ENCODE measurements at regions not wholly inside any gene's neighbourhood (a gene's known extent, or its start where the extent isn't known, plus 50 kb on each side); places are given as distances from the start of the nearest gene placed in this dataset.
"Not testable (repeated sequence)": the region's sequence is repeated elsewhere in the genome, so short reads cannot be mapped to it uniquely, and the experiment has no call there.

DNA sequence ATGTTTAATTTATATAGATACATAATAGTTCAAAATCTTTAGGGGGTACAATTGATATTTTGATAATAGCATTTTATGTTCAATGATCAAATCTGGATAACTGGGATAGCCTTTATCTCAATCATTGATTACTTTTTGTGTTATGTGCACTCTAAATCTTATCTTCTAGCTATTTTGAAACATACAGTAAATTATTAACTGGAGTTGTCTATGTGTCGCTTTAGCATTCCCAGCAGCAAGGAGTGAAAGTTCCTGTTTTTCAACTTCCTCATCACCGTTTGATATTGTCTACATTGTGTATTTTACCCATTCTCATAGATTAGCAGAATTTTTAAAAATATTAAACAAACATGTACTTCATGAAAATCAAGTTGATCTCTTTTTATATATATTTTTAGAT is 1207.4 kb downstream of the TMEM121 start:
- TF ChIP-seq, protein P1, sequence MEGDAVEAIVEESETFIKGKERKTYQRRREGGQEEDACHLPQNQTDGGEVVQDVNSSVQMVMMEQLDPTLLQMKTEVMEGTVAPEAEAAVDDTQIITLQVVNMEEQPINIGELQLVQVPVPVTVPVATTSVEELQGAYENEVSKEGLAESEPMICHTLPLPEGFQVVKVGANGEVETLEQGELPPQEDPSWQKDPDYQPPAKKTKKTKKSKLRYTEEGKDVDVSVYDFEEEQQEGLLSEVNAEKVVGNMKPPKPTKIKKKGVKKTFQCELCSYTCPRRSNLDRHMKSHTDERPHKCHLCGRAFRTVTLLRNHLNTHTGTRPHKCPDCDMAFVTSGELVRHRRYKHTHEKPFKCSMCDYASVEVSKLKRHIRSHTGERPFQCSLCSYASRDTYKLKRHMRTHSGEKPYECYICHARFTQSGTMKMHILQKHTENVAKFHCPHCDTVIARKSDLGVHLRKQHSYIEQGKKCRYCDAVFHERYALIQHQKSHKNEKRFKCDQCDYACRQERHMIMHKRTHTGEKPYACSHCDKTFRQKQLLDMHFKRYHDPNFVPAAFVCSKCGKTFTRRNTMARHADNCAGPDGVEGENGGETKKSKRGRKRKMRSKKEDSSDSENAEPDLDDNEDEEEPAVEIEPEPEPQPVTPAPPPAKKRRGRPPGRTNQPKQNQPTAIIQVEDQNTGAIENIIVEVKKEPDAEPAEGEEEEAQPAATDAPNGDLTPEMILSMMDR (IDR thresholded peaks at IDR 0.05; ENCODE audit: insufficient read depth, low read depth, low read length): no peak
- no peak for DNase-seq (ENCODE audit: low read depth)
- no peak overlapping the region for H3K4me3 ChIP-seq (ENCODE audit: low read depth, low read length)

DNA sequence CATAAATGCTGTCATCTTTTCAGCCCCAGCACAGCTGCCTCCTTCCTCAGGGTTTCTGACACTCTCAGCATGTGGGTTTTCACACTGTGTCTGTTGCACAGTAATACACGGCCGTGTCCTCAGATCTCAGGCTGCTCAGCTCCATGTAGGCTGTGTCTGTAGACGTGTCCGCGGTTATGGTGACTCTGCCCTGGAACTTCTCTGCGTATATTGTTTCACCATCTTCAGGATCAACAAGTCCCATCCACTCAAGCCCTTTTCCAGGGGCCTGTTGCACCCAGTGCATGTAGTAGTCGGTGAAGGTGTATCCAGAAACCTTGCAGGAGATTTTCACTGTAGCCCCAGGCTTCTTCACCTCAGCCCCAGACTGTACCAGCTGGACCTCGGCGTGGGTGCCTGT is 1210.6 kb downstream of the TMEM121 start:
- no peak for DNase-seq (ENCODE audit: low read depth)
- TF ChIP-seq, protein P1 (IDR thresholded peaks at IDR 0.05; ENCODE audit: insufficient read depth, low read depth, low read length): no peak
- H3K4me3 ChIP-seq (ENCODE audit: low read depth, low read length): no peak overlapping the region

DNA sequence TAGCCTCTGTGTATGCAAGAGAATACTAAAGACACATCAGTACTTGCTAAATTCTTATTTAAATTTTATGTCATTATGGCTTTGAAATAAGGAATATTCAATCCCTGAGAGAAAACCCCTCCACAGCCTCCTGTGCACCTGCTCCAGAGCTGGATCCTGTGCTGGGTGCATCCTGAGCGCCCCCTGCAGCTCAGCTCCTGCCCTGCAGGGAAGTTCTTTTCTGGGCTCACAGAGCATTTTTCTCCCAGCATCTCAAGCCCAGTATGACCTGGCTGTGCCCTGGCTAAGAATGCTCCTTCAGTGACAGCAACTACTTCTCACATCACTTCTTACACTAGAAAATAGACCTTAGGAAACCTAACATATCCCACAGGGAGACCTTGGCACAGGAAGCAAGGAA is 1211.7 kb downstream of the TMEM121 start:
- no peak overlapping the region for H3K4me3 ChIP-seq (ENCODE audit: low read depth, low read length)
- no peak for DNase-seq (ENCODE audit: low read depth)
- TF ChIP-seq, protein P1 (IDR thresholded peaks at IDR 0.05; ENCODE audit: insufficient read depth, low read depth, low read length): no peak

DNA sequence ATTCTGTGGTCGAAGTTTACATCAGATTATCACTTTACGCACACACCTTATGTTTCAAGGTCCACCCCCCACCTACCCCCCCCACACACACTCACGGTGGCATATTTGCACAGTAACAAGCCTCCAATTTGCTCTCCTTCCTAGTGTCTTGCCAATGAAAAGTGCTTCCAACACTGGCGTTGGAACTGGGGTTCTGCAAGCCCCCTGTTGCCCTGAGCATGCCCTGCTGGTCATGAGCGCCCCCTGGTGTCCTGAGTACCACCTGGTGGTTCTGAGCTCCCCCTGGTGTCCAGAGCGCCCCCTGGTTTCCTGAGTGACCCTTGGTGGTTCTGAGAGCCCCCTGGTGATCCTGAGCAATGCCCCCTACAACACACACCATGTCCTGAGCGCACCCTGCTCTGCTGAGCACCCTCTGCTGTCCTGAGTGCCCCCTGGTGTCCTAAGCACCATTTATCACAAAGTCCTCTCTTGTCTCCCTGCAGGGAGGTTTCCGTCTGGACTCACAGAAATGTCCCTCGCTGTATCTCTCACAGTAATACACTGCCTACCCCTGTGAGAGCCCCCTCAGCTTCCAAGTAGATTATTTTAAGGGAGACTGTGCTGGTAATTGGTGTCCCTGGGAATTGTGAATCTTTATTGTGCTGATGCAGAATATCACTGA is 1212.3 kb downstream of the TMEM121 start:
- not testable (repeated sequence) for DNase-seq (ENCODE audit: low read depth); H3K4me3 ChIP-seq (ENCODE audit: low read depth, low read length)

DNA sequence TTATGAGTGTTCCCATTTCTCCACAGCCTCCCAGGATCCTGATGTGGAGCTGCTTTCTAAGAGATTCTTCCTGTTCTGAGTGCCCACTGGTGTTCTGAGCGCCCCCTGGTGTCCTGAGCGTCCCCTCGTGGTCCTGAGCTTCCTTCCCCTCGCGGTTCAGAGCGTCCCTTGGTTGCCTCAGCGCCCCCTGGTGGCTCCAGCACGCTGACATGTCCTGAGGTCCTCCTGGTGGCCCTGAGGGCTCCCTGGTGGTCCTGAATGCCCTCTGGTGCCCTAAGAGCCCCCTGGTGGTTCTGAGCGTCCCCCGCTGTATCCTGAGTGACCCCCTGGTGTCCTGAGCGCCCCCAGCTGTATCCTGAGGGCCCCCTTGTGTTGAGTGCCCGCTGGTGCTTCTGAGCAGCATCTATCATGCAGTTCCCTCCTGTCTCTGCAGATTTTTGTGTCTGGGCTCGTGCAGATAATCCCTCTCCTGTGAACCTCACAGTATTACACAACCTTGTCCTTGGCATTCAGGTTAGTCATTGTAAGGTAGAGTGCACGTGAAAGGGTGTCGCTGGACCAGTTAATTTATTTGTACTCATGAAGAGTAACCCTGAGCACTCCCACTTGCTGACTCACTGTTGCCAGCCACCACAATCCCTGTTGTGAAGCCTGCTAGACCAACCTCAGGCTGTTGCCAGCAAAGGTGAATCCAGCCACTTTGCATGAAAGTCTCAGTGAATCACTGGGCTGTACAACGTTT is 1214.9 kb downstream of the TMEM121 start:
- H3K4me3 ChIP-seq (ENCODE audit: low read depth, low read length); DNase-seq (ENCODE audit: low read depth): not testable (repeated sequence)

DNA sequence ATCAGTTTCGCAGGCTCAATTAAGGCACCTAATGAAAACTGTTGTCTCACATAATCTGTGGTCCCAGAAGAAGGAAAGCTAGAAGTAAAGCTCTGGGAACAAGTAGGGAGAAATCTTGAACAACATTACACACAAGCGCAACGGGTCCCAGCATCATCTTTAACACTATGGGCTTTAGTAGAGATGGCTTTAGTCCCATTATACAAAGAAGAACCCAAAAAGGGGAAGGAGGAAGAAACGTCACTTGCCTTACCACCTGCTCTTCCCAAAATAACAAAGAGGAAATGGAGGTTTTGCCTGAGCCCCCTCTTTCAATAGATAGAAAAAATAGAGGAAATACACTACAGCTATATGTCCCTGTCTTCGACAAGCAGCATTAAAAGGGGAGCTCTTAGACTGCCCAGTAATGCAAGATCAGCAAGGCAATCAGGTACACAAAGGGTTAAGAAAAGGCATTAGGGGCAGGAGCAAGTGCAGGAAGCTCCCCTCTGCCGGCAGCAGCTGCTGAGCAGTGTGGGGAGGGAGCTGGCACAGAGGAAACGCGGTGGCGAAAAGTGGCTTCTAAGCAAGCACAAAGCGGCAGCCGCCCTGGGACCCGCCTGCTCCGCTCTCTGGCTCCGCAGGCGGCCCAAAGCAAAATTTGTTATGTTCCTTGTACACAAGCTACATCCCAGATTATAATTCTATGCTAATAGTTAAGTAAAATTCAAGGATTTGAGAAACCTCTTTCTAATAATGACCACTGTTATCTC is 1218.8 kb downstream of the TMEM121 start:
- not testable (repeated sequence) for H3K4me3 ChIP-seq (ENCODE audit: low read depth, low read length); DNase-seq (ENCODE audit: low read depth)

DNA sequence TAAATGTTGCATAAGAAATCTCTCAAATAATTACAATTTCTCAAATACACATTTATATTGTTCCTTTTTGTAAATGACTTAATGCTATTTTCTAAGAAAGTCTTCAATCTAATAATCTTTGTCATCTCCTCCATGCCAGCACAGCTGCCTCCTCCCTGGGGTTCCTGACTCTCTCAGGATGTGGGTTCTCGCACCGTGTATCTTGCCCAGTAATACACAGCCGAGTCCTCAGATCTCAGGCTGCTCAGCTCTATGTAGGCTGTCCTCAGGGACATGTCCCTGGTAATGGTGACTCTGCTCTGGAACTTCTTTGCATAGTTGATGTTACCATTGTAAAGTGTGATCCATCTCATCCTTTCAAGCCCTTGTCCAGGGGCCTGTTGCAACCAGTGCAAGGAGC is 1223.7 kb downstream of the TMEM121 start:
- not testable (repeated sequence) for DNase-seq (ENCODE audit: low read depth); H3K4me3 ChIP-seq (ENCODE audit: low read depth, low read length)

DNA sequence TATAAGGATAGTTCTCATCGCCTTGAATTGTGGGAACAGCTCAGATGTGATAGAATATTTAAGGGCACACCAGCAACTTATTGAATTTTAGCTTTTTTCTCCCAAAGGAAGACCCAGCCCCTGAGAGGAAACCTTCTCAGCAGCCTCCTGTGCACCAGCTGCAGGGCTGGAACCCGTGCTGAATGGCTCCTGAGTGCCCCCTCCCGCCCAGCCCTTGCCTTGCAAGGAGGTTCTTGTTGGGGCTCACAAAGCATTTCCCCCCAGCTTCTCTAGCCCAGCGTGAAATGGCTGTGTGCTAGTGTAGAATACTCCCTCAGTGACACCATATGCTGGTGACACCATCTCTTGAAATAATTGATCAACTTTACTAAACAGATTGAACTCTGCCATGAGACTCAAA is 1227.4 kb downstream of the TMEM121 start:
- not testable (repeated sequence) for DNase-seq (ENCODE audit: low read depth); H3K4me3 ChIP-seq (ENCODE audit: low read depth, low read length)

DNA sequence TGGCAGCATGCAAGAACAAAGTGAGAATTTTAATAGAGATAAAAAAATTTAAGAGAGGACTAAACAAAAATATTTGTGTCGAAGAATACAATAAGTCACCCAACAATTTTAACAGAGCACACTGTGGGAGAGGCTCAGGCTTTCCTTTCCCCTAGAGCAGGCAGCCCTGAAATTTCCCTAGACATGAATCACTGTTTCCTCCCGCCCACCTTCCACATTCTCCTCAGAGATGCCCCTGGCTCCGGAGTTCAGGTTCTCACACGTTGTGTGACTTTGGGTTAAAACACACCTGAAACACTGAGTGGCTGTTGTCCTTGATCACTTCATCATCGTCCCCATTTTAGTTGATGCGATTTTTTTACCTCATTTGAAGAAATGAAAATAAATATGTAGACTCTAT is 1231.1 kb downstream of the TMEM121 start:
- H3K4me3 ChIP-seq (ENCODE audit: low read depth, low read length); DNase-seq (ENCODE audit: low read depth): not testable (repeated sequence)

DNA sequence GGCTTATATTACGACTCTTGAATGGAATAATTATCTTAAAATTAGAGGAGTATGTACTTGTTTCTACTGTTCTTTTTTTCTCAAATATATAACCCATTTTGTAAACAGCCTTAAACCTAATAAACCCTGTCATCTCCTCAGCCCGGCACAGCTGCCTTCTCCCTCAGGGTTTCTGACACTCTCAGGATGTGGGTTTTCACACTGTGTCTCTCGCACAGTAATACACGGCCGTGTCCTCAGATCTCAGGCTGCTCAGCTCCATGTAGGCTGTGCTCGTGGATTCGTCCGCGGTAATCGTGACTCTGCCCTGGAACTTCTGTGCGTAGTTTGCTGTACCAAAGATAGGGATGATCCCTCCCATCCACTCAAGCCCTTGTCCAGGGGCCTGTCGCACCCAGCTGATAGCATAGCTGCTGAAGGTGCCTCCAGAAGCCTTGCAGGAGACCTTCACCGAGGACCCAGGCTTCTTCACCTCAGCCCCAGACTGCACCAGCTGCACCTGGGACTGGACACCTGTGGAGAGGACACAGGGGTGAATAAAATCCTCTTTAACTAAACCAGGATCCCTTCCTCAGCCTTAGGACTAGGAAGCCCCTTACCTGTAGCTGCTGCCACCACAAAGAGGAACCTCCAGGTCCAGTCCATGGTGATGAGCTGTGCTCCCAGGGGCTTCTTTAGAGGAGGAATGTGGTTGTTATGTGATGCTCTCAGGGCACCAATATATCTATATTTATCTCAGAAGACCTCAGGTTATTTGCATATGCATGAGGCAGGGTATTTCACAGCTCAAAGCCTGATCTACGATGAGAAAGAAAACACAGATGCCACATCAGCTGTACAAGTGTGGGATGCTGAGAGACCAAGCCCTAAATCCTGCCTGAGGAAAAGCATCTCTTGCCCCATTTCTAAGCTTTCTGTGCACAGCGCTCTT is 1235.8 kb downstream of the TMEM121 start:
- H3K4me3 ChIP-seq (ENCODE audit: low read depth, low read length); DNase-seq (ENCODE audit: low read depth): not testable (repeated sequence)

Measured in fibroblast of villous mesenchyme (primary cell).